Calu3 (cell line): ENCODE measurements at regions not wholly inside any gene's neighbourhood (a gene's known extent, or its start where the extent isn't known, plus 50 kb on each side); places are given as distances from the start of the nearest gene placed in this dataset.

Experiments used
- BruUV-seq: library from RNA; stranded (reverse); fragments of 400-500 nt; replicated peaks from 2 replicates; lab custom pipeline; 2021; lab: Mats Ljungman, UMichigan
- CTCF ChIA-PET: fragments of 300-600 bp; sonication (Branson Sonifier 250); formaldehyde crosslinking; loops from one replicate; lab custom pipeline; 2022; ENCODE audit warnings: antibody characterized with exemption; lab: Charles Lee
- DNase-seq: peaks from one replicate; pipeline ENCODE4 v3.0.0; 2022
- H3K27ac Mint-ChIP-seq: one replicate; pipeline ENCODE4 v1.8.0; 2022; ENCODE audit warnings: mixed read lengths; ENCODE audit not compliant: unreplicated experiment
- H3K27me3 Mint-ChIP-seq: one replicate; pipeline ENCODE4 v1.8.0; 2022; ENCODE audit warnings: mixed read lengths; ENCODE audit not compliant: unreplicated experiment
- H3K36me3 Mint-ChIP-seq: one replicate; pipeline ENCODE4 v1.8.0; 2022; ENCODE audit warnings: mild to moderate bottlenecking, moderate library complexity, mixed read lengths; ENCODE audit not compliant: insufficient read depth, unreplicated experiment
- H3K4me1 Mint-ChIP-seq: one replicate; pipeline ENCODE4 v1.8.0; 2022; ENCODE audit warnings: mild to moderate bottlenecking, low read depth, mixed read lengths; ENCODE audit not compliant: unreplicated experiment
- H3K4me3 Mint-ChIP-seq: one replicate; pipeline ENCODE4 v1.8.0; 2022; ENCODE audit warnings: mild to moderate bottlenecking, low read depth, moderate library complexity, mixed read lengths; ENCODE audit not compliant: unreplicated experiment
- H3K9me3 Mint-ChIP-seq: one replicate; pipeline ENCODE4 v1.8.0; 2022; ENCODE audit warnings: low read depth, mixed read lengths; ENCODE audit not compliant: unreplicated experiment
- intact Hi-C: fragments of 100-400 bp; cut with micrococcal nuclease; formaldehyde crosslinking; loops from one replicate; pipeline ENCODE4 v1.10.0; 2022; ENCODE audit not compliant: unreplicated experiment
- TF ChIP-seq, protein P1 (sequence below): fragments of 200-600 bp; IDR thresholded peaks from one replicate; pipeline ENCODE4 v1.8.0; 2022; ENCODE audit warnings: antibody characterized with exemption; ENCODE audit not compliant: unreplicated experiment

DNA sequence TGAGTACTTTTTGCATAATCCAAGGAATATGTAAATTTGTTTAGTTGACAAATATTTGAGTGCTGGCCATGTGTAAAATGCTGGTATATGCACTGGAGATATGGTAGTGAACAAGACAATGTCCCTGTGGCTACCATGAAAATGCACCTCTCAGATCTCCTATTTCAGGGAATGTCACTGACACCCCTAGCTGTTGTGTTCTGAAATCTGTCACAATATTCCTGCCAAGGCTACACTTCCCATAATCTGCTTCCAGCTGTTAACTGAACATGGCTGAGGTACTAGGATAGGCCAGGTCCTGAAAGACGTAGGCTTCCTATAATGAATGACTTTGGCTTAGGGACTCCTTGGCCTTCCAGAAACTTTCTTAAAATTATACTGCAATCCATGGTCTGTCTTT is 197.8 kb downstream of the ZNF648 start:
- Mint-ChIP-seq H3K9me3 (peaks cover 10% of the 10 kb centered on the region), H3K4me1 (no peaks in the 10 kb centered on the region), H3K27ac (no peak overlapping the region), H3K36me3 (no peaks in the 10 kb centered on the region), H3K27me3 (no peaks in the 10 kb centered on the region), H3K4me3 (no peak overlapping the region)
- TF ChIP-seq, protein P1, sequence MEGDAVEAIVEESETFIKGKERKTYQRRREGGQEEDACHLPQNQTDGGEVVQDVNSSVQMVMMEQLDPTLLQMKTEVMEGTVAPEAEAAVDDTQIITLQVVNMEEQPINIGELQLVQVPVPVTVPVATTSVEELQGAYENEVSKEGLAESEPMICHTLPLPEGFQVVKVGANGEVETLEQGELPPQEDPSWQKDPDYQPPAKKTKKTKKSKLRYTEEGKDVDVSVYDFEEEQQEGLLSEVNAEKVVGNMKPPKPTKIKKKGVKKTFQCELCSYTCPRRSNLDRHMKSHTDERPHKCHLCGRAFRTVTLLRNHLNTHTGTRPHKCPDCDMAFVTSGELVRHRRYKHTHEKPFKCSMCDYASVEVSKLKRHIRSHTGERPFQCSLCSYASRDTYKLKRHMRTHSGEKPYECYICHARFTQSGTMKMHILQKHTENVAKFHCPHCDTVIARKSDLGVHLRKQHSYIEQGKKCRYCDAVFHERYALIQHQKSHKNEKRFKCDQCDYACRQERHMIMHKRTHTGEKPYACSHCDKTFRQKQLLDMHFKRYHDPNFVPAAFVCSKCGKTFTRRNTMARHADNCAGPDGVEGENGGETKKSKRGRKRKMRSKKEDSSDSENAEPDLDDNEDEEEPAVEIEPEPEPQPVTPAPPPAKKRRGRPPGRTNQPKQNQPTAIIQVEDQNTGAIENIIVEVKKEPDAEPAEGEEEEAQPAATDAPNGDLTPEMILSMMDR = no peak
- intact Hi-C loops = no loop called here
- no peak for DNase-seq
- no TSS peak for BruUV-seq
- CTCF ChIA-PET = no interaction called here

DNA sequence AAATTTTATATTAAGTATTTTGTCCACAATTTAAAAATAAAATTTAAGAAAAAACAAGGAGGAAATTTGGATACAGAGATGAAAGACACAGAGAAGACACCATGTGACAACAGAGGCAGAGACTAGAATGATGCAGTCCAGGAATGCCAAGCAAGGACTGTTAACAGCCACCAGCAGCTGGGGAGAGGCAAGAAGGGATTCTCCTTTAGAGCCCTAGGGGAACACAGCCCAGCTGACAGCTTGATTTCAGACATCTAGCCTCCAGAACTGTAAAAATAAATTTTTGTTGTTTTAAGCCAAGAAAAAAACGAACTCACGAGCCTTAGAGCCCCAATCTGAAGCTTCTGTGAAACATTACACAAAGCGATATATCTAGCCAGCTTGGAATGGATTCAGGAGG is 198.5 kb downstream of the ZNF648 start:
- H3K9me3 Mint-ChIP-seq = peaks cover 10% of the 10 kb centered on the region
- no peak overlapping the region for H3K4me3 Mint-ChIP-seq
- intact Hi-C loops = no loop called here
- no peak overlapping the region for H3K27ac Mint-ChIP-seq
- no peak for DNase-seq
- TF ChIP-seq, protein P1 = no peak
- H3K4me1 Mint-ChIP-seq = no peaks in the 10 kb centered on the region
- BruUV-seq = no TSS peak
- CTCF ChIA-PET = no interaction called here
- H3K27me3 Mint-ChIP-seq = no peaks in the 10 kb centered on the region
- no peaks in the 10 kb centered on the region for H3K36me3 Mint-ChIP-seq

DNA sequence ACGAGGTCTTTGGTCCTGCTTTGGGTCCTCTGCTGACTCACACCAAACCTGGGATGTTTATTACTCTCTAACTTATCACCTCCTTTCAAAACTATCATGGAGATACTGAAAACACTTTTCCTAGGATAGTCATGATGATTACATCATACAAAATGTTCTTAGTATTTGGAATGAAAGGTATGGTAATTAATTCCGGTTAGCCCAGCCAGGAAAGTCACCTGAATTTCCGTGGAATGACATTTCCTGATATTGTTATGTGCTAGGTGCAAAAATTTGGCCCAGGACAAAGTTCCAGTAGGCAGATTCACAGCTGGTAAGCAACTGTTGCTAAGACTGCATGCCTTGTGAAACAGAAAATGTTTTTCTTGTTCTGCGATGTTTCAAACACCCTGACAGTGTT is 203.4 kb downstream of the ZNF648 start:
- Mint-ChIP-seq H3K27ac (no peak overlapping the region), H3K4me3 (no peak overlapping the region), H3K27me3 (no peaks in the 10 kb centered on the region), H3K36me3 (no peaks in the 10 kb centered on the region), H3K4me1 (no peaks in the 10 kb centered on the region), H3K9me3 (peaks cover 12% of the 10 kb centered on the region)
- no TSS peak for BruUV-seq
- TF ChIP-seq, protein P1 = no peak
- CTCF ChIA-PET = no interaction called here
- intact Hi-C loops = no loop called here
- DNase-seq = no peak
